ENCODE measurements at regions not wholly inside any gene's neighbourhood (a gene's known extent, or its start where the extent isn't known, plus 50 kb on each side); places are given as distances from the start of the nearest gene placed in this dataset.

GRCh38 chr14:58738189-58738836 is 100.6 kb downstream of the DACT1 start:
- TF ChIP-seq POLR2A (IDR thresholded peaks at IDR 0.05; ENCODE audit: control extremely low read depth in 1 of 2, low read depth in 2 of 2, low read length in 2 of 2): no peak
- no peak for TF ChIP-seq EZH2 (IDR thresholded peaks at IDR 0.05; ENCODE audit: low read depth, low read length, severe bottlenecking)
